ENCODE measurements at regions not wholly inside any gene's neighbourhood (a gene's known extent, or its start where the extent isn't known, plus 50 kb on each side); places are given as distances from the start of the nearest gene placed in this dataset.

GRCh38 chr2:83291083-83291482, 1168.0 kb downstream of the SUCLG1 start:
- intact Hi-C loops (cut with micrococcal nuclease; ENCODE audit: unreplicated experiment) (no loop called here), in situ Hi-C loops (cut with HindIII; ENCODE audit: low pct_unique_long_range_greater_than_20kb, low sequenced_read_pairs) (no loop called here)
- no peak for ATAC-seq
- BruUV-seq (replicated peaks): no TSS peak
- H3K9me3 ChIP-seq (ENCODE audit: control insufficient read depth, insufficient read depth, low read depth, low read length): no peaks in the 10 kb centered on the region
- H3K4me3 ChIP-seq (ENCODE audit: low read depth in 2 of 2, low read length in 2 of 2): no peak overlapping the region
- POLR2A ChIA-PET: no interaction called here
- H3K4me1 ChIP-seq (ENCODE audit: control insufficient read depth, insufficient read depth, low read length): no peaks in the 10 kb centered on the region
- no peak for DNase-seq (ENCODE audit: low read depth, low spot score)
- no peak overlapping the region for H3K27ac ChIP-seq (ENCODE audit: low read length)
- H3K27me3 ChIP-seq (ENCODE audit: control insufficient read depth, insufficient read depth, low read length): no peaks in the 10 kb centered on the region
- TF ChIP-seq TCF7L2 (IDR thresholded peaks at IDR 0.05; ENCODE audit: low read depth, low read length) (no peak), CTCF (IDR thresholded peaks at IDR 0.05) (no peak), SIN3A (IDR thresholded peaks at IDR 0.05; ENCODE audit: borderline replicate concordance, insufficient read depth, low read depth, low read length) (no peak), POLR2AphosphoS5 (IDR thresholded peaks at IDR 0.05; ENCODE audit: low read depth, low read length) (no peak), REST (IDR thresholded peaks at IDR 0.05; ENCODE audit: insufficient read depth in 1 of 2, low read depth in 2 of 2, low read length in 1 of 2) (no peak)
- H3K36me3 ChIP-seq (ENCODE audit: control insufficient read depth, insufficient read depth, low read length): no peaks in the 10 kb centered on the region
- CTCF ChIA-PET: no interaction called here

- H3K4me1 ChIP-seq (ENCODE audit: control insufficient read depth, insufficient read depth, low read length): no peaks in the 10 kb centered on the region
- no peaks in the 10 kb centered on the region for H3K27me3 ChIP-seq (ENCODE audit: control insufficient read depth, insufficient read depth, low read length)
- in situ Hi-C loops (cut with HindIII; ENCODE audit: low pct_unique_long_range_greater_than_20kb, low sequenced_read_pairs): no loop called here
- TF ChIP-seq TCF7L2 (IDR thresholded peaks at IDR 0.05; ENCODE audit: low read depth, low read length) (no peak), REST (IDR thresholded peaks at IDR 0.05; ENCODE audit: insufficient read depth in 1 of 2, low read depth in 2 of 2, low read length in 1 of 2) (no peak), SIN3A (IDR thresholded peaks at IDR 0.05; ENCODE audit: borderline replicate concordance, insufficient read depth, low read depth, low read length) (no peak), CTCF (IDR thresholded peaks at IDR 0.05) (no peak), POLR2AphosphoS5 (IDR thresholded peaks at IDR 0.05; ENCODE audit: low read depth, low read length) (no peak)
- H3K36me3 ChIP-seq (ENCODE audit: control insufficient read depth, insufficient read depth, low read length): no peaks in the 10 kb centered on the region
- ATAC-seq: no peak
- ChIA-PET CTCF (no interaction called here), POLR2A (no interaction called here)
- H3K4me3 ChIP-seq (ENCODE audit: low read depth in 2 of 2, low read length in 2 of 2): no peak overlapping the region
- DNase-seq (ENCODE audit: low read depth, low spot score): no peak
- H3K27ac ChIP-seq (ENCODE audit: low read length): no peak overlapping the region
- intact Hi-C loops (cut with micrococcal nuclease; ENCODE audit: unreplicated experiment): no loop called here
- no peaks in the 10 kb centered on the region for H3K9me3 ChIP-seq (ENCODE audit: control insufficient read depth, insufficient read depth, low read depth, low read length)
- BruUV-seq (replicated peaks): no TSS peak
These were observed 1176.2 kb downstream of the SUCLG1 start for GRCh38 chr2:83282841-83283240.

Data from Panc1 (cell line).